H1 (cell line): ENCODE measurements at regions not wholly inside any gene's neighbourhood (a gene's known extent, or its start where the extent isn't known, plus 50 kb on each side); places are given as distances from the start of the nearest gene placed in this dataset.

ENCODE experiments used
- CTCF ChIP-seq, 3 experiments: IDR thresholded peaks; 1 replicate in 2 of 3; 2 replicates in 1 of 3; pipeline versions ENCODE4 v1.5.1 to v1.6.1; 2011; ENCODE audit warnings: low read length in 3 of 3, mild to moderate bottlenecking in 3 of 3, inconsistent platforms in 2 of 3, low read depth in 1 of 3, moderate library complexity in 1 of 3; ENCODE audit not compliant: insufficient read depth in 1 of 3; ENCODE audit errors: control extremely low read depth in 1 of 3
- EGR1 ChIP-seq: IDR thresholded peaks from 2 replicates; pipeline ENCODE4 v1.6.1; 2011; ENCODE audit warnings: low read depth, low read length, borderline replicate concordance
- JUND ChIP-seq: IDR thresholded peaks from 2 replicates; pipeline ENCODE4 v1.6.1; 2011; ENCODE audit warnings: mild to moderate bottlenecking, improper control_type of control experiment, low read length
- POLR2A ChIP-seq, 2 experiments: IDR thresholded peaks; 1 replicate in 1 of 2; 2 replicates in 1 of 2; pipeline ENCODE4 v1.6.1; 2011; ENCODE audit warnings: low read depth in 2 of 2, low read length in 2 of 2, mild to moderate bottlenecking in 2 of 2; ENCODE audit errors: control extremely low read depth in 1 of 2
- SAP30 ChIP-seq: fragments of 300-600 bp; sonication (generic); IDR thresholded peaks from 2 replicates; pipeline ENCODE4 v1.7.1; 2012; ENCODE audit warnings: low read length, moderate library complexity, mild to moderate bottlenecking, inconsistent platforms; ENCODE audit not compliant: insufficient read depth, insufficient replicate concordance
- SP4 ChIP-seq: IDR thresholded peaks from 2 replicates; pipeline ENCODE4 v1.6.1; 2012; ENCODE audit warnings: low read length, inconsistent platforms
- TAF1 ChIP-seq: IDR thresholded peaks from 2 replicates; pipeline ENCODE4 v1.6.1; 2011; ENCODE audit warnings: mild to moderate bottlenecking, low read depth, low read length

GRCh38 chr2:180180511-180180910 is 173.4 kb upstream of the CWC22 start:
- no peak for TF ChIP-seq POLR2A (IDR thresholded peaks at IDR 0.05; ENCODE audit: control extremely low read depth in 1 of 2, low read depth in 2 of 2, low read length in 2 of 2)
- TF ChIP-seq EGR1 = no peak
- TF ChIP-seq CTCF (IDR thresholded peaks at IDR 0.05; ENCODE audit: control extremely low read depth in 1 of 3, insufficient read depth in 1 of 3, low read depth in 1 of 3, low read length in 3 of 3) = no peak
- no peak for TF ChIP-seq SAP30
- TF ChIP-seq JUND = no peak
- TF ChIP-seq TAF1 = no peak
- no peak for TF ChIP-seq SP4
